ENCODE measurements at regions not wholly inside any gene's neighbourhood (a gene's known extent, or its start where the extent isn't known, plus 50 kb on each side); places are given as distances from the start of the nearest gene placed in this dataset.

- no peak overlapping the region for H3K27ac ChIP-seq
- intact Hi-C loops (cut with DNase I; ENCODE audit: low total_unique reads) = no loop called here
- H3K27me3 ChIP-seq = no peaks in the 10 kb centered on the region
- DNase-seq = no peak
- H3K36me3 ChIP-seq (ENCODE audit: low read depth, missing control alignments) = no peaks in the 10 kb centered on the region
- H3K9me3 ChIP-seq = no peaks in the 10 kb centered on the region
- 0 to 26% methylated on average over 1 of the region's 1 CpG for WGBS, 2 donors
- H3K4me3 ChIP-seq = no peak overlapping the region
- TF ChIP-seq CTCF (IDR thresholded peaks at IDR 0.05) = no peak
- TF ChIP-seq POLR2A (IDR thresholded peaks at IDR 0.05) = no peak
- H3K4me1 ChIP-seq = no peaks in the 10 kb centered on the region
These were observed 1468.0 kb downstream of the C4orf33 start for GRCh38 chr4:130563889-130564418.

GRCh38 chr4:130568746-130569145 lies 1472.8 kb downstream of the C4orf33 start:
- intact Hi-C loops (cut with DNase I; ENCODE audit: low total_unique reads) = no loop called here
- H3K4me1 ChIP-seq = no peaks in the 10 kb centered on the region
- WGBS, 2 donors = 74 to 89% methylated on average over 1 of the region's 1 CpG
- no peaks in the 10 kb centered on the region for H3K36me3 ChIP-seq (ENCODE audit: low read depth, missing control alignments)
- no peak for TF ChIP-seq POLR2A (IDR thresholded peaks at IDR 0.05)
- TF ChIP-seq CTCF (IDR thresholded peaks at IDR 0.05) = no peak
- H3K27me3 ChIP-seq = no peaks in the 10 kb centered on the region
- H3K27ac ChIP-seq = no peak overlapping the region
- H3K4me3 ChIP-seq = no peak overlapping the region
- no peaks in the 10 kb centered on the region for H3K9me3 ChIP-seq
- no peak for DNase-seq

- H3K4me3 ChIP-seq = no peak overlapping the region
- no peaks in the 10 kb centered on the region for H3K4me1 ChIP-seq
- WGBS, 2 donors = 71 to 76% methylated on average over 1 of the region's 1 CpG
- H3K27me3 ChIP-seq = no peaks in the 10 kb centered on the region
- TF ChIP-seq POLR2A (IDR thresholded peaks at IDR 0.05) (no peak), CTCF (IDR thresholded peaks at IDR 0.05) (no peak)
- H3K9me3 ChIP-seq = no peaks in the 10 kb centered on the region
- intact Hi-C loops (cut with DNase I; ENCODE audit: low total_unique reads) = no loop called here
- H3K27ac ChIP-seq = no peak overlapping the region
- DNase-seq = no peak
- no peaks in the 10 kb centered on the region for H3K36me3 ChIP-seq (ENCODE audit: low read depth, missing control alignments)
These were observed 1477.8 kb downstream of the C4orf33 start for GRCh38 chr4:130573742-130574141.

- H3K27ac ChIP-seq = no peak overlapping the region
- H3K36me3 ChIP-seq (ENCODE audit: low read depth, missing control alignments) = no peaks in the 10 kb centered on the region
- H3K4me3 ChIP-seq = no peak overlapping the region
- no peak for DNase-seq
- intact Hi-C loops (cut with DNase I; ENCODE audit: low total_unique reads) = no loop called here
- TF ChIP-seq CTCF (IDR thresholded peaks at IDR 0.05) (no peak), POLR2A (IDR thresholded peaks at IDR 0.05) (no peak)
- no peaks in the 10 kb centered on the region for H3K9me3 ChIP-seq
- 59 to 84% methylated on average over 2 of the region's 2 CpGs for WGBS, 2 donors
- no peaks in the 10 kb centered on the region for H3K4me1 ChIP-seq
- no peaks in the 10 kb centered on the region for H3K27me3 ChIP-seq
These were observed 1478.3 kb downstream of the C4orf33 start for GRCh38 chr4:130574215-130574614.

GRCh38 chr4:130576218-130576617 lies 1480.3 kb downstream of the C4orf33 start:
- H3K27ac ChIP-seq = no peak overlapping the region
- 65 to 76% methylated on average over 1 of the region's 1 CpG for WGBS, 2 donors
- H3K27me3 ChIP-seq = no peaks in the 10 kb centered on the region
- H3K4me3 ChIP-seq = no peak overlapping the region
- no peaks in the 10 kb centered on the region for H3K9me3 ChIP-seq
- no peaks in the 10 kb centered on the region for H3K4me1 ChIP-seq
- intact Hi-C loops (cut with DNase I; ENCODE audit: low total_unique reads) = no loop called here
- no peaks in the 10 kb centered on the region for H3K36me3 ChIP-seq (ENCODE audit: low read depth, missing control alignments)
- DNase-seq = no peak
- TF ChIP-seq CTCF (IDR thresholded peaks at IDR 0.05) (no peak), POLR2A (IDR thresholded peaks at IDR 0.05) (no peak)

All from testis (tissue), 2 donors.